Activated CD4-positive, alpha-beta T cell treated with anti-CD3 and anti-CD28 coated beads, Interleukin-2, Interleukin-6, amounts not matched to agents 100 ng/mL and 50 ng/mL, durations not matched to agents 16 hours and 8 hours (primary cell): ENCODE measurements at regions not wholly inside any gene's neighbourhood (a gene's known extent, or its start where the extent isn't known, plus 50 kb on each side); places are given as distances from the start of the nearest gene placed in this dataset.

Experiments used
- DNase-seq: peaks from one replicate; pipeline ENCODE4 v3.0.0-alpha.2; 2020

DNA sequence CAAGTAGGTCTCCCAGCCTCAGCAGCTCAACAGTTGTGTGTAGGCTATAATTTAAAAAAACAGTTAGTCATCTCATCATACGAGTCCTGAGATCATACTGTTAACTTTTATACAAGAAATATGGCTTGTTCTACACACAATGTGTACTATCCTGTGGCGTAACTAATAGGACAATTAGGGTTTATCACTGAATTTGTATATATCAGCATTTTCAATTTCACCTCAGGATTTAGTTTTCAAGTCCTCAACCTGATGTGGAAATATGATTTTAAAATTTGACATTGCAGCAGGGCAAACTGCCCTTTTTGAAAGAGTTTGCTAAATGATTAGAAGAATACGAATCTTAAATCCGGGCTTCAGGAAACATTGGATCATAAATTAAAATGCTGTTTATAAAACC, 237.2 kb upstream of the CTBP2 start:
- no peak for DNase-seq

DNA sequence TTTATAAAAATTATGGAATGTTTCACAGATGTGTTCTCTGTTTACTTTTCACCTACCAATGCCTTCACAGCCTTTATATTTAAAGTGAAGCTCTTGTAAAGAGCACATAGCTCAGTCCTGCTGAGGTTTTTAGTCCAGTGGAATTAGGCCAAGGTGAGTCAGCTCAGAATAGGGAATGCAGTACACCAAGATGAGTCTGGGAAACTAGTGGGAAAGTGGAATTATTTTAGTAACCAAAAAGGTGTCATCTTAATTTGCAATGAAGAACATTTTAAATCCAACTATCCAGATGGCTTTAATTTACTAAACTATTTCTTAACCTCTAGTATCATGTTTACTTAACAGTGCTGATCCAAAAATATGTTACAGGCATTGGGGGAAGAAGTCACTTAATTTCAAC, 236.3 kb upstream of the CTBP2 start:
- no peak for DNase-seq

DNA sequence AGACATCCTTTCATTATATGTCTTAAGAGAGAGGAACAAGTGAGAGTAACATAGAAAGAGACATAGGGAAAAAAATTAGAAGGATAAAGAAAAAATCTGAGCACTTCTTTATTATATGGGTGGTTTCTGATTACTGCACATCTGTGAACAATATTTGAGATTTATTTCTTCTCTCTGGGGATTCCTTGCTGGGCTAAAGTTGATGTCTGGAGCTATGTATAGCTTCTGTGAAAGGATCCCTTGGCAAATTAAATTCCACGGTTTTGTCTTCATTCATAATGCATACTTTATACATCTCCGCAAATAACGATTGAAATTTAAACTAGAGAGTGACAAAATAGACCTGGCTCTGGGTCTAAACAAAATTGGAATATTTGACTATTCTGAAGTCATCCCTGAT, 232.2 kb upstream of the CTBP2 start:
- no peak for DNase-seq

DNA sequence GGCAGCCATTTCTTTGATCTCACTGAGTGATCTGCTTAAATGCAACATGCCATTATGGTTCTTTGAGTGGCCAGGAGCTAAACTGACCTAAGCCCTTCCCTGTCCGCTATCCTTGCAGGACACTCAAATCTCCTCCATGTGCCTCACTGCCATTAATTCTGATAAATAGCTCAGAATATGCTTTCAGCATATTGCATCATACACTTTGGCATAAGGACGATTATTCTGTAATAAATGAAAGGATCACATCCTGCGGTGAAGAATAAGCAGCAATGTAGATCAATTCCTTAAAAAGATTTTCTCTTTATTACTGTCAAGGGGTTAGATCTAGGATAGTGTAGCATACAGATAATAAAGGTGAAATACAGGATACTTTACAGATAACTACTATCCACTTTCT, 231.8 kb upstream of the CTBP2 start:
- DNase-seq: no peak

DNA sequence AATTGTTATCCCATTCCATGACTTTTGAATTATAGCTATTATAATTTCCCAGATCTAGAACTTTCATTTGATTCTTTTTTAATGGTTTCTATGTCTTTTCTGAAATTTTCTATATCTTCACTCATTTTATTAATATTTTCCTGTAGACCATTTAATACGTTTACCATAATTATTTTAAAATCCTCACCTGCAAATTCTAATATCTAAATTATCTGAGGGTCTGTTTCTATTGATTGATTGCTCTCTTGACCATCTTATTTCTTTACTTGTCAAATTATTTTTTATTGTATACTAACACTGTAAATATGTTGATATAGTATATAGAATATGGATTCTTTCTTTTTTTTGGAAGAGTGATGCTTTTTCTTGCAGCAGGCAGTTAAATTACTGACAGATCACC, 229.3 kb upstream of the CTBP2 start:
- no peak for DNase-seq

DNA sequence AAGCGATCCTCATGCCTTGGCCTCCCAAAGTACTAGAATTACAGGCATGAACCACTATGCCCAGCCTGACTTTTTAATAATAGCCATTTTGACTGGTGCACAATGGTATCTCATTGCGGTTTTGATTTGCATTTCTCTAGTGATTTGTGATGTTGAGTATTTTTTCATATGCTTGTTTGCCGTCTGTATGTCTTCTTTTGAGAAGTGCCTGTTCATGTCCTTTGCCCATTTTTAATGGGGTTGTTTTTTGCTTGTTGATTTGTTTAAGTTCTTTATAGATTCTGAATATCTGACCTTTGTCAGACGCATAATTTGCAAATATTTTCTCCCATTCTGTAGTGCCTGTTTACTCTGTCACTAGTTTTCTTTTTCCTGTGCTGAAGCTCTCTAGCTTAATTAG, 219.2 kb upstream of the CTBP2 start:
- no peak for DNase-seq

DNA sequence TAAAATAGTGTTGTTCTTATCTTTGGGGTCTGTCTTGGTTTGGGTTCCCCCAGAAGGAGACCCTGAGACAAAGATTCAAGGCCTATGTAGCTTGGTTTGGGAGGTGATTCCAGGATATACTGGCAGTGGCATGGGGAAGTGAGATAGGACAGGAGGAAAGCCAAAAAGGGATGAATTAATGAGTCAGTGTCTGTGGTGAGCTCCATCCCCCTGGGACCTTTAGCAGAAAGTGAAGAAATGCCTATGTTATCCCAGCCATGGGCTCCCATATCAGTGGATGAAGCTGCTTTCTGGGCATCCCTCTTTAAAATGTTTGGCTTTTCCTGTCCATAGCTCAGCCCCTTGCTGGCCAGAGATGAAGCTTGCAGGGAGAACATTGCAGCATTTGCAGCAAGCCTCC, 217.0 kb upstream of the CTBP2 start:
- no peak for DNase-seq

DNA sequence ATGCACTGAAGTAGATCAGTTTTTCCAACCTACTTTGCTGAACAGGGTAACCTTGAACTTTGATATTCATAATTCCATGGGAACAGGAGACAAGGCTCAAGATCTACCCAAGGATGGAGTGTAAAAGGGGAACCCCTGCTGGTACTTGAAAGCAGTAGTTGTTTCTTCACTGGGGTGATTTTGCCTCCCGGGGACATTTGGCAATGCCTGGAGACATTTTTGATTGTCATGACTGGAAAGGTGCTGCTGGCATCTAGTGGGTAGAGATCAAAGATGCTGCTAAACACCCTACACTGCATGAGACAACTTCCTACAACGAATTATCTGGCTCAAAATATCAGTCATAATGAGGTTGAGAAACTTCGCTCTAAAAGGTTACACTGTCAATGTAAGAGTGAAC, 214.8 kb upstream of the CTBP2 start:
- DNase-seq: no peak

DNA sequence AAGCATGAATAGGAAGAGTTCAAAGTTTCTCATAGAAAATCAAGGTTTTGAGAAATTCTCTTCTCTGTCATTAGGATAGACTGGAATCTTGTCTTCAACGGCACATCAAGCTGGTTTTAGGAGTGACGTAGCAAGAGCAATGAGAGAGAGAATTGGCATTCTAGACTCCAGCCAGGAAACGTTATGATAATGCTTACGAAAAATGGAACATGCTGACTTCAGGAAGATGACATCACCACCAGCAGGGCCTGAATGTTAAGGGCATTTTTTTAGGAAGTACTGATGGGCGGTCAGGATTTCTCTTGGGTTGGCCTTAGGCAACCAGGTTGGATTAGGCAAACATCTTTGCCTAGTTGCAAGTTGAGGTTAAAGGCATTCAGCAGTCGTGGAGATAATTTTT, 213.2 kb upstream of the CTBP2 start:
- no peak for DNase-seq

DNA sequence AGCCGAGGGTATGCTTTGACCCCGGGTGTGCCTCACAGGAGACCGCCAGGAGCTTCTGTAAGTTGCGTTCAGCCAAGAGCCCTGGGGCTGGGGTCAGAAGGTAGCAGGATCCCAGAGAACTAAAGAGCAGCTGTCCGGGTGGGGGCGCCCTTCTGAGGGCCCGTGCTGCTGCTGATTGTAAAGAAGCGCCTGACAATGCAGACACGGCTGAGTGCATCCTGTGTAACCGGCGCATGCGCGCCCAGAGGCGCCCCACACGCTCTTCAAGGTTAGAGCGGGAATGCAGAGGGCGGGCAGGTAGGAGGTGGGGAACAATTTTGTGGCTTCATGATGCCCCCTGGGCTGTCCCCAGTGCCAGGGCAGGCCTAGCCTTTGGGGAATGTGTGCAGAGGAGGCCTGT, 210.2 kb upstream of the CTBP2 start:
- DNase-seq: no peak

DNA sequence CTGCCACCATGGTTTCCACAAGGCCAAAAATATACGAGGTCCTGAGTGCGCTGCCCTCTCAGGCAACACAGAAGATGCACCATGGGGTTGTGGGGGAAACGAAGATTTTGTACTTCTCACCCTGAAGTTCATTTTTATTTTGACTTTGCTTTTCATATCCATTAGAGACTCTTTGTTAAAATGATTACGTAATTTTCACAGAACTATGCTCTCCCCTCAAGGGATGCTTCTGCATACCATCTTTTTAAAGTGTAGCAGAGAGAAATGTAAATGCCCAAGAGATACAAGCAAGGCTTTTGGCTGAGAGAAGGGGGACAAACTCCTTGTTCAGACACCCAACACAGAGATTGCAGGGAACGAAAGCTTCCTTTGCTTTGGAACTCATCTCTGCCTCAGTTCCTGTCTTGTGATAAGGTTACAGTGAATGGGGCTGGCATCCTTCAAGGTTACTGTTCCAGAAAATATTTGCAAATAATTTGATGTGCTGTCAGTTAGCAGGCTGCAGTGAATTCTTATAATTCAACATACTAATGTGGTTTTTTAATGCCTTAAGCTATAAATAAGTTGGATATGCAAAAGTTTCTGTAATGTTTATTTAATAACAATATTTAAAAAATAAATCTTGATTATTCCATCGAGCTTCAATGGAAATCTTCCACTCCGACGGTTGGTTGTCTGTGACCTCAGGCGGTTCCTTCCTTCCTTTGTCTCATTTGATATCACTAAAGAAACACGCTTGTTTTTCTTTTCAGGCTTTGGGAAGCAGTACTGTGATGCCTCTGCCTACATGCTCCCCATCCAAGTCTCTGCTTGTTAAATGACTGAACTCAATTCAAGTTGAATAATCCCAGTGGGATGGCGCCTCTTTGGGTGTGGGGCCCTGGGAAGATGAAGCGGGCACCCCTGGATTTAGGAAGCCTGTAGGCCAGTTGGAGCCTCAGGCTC, 209.3 kb upstream of the CTBP2 start:
- no peak for DNase-seq

DNA sequence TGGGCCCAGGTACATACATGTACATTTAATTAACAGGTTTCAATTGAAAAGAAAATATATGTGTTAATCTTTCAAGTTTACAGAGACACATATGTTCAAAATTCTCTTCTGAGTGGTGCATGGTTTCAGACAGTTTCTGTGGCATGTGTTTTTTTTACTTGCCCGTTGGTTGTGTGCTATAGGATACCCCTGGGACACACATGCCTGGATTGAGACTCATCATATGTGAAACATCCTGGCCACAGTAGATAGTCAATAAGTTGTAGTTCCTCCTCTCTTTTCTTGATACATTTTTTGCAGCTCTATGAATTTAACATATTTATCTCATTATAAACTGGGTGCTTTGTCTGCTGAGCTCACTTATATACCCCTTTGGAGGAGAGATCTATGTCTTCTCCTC, 207.8 kb upstream of the CTBP2 start:
- no peak for DNase-seq

DNA sequence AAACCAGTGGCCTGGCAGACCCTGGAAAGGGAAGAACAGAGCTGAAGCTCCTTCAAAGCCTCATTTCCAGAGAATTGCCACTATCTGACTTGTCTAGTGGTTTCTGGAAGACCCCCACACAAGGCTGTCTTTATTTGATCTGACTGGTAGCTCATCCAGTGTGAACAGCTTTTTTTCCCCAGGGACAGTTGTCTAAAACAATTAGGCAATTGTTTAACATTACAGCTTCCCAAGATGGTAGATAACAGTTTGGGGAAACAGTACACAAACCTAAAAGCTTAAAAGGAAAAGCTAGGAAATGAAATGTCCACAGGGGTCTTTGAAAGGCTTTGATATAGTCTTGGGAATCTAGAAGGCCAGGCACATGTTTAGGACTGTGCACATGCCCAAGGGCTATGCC, 203.4 kb upstream of the CTBP2 start:
- no peak for DNase-seq

DNA sequence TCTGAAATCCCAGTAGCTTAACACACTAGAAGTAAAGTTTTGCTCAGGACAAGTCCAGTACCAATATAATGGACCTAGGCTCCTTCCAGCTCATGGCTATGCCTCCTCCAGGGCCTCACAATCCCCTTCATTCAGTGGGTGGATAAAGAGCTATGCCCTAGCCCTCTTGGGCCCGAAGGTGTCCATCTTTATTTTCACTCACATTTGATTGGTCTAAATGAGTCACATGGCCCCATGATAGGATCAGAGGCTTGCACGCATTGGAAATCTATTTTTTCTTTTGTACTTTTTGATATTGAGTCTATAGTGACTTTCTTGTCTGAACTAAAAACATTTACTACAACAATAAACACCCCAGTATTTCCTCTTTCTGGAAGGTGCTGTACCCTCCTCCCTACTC, 202.6 kb upstream of the CTBP2 start:
- DNase-seq: no peak

DNA sequence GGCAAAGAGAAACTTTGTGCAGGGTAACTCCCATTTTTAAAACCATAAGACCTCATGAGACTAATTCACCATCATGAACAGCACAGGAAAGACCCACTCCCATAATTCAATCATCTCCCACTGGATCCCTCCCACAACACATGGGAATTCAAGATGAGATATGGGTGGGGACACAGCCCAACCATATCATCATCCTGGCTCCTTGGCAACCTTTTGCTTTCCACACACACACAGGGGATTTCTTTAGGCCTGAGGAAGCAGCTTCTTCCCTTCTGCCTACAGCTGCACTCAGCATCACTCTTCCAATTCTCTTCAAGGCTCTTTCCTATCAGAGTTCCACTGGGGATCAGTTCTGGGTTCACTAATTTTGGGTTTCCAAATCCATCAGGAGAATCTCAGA, 199.0 kb upstream of the CTBP2 start:
- DNase-seq: no peak

DNA sequence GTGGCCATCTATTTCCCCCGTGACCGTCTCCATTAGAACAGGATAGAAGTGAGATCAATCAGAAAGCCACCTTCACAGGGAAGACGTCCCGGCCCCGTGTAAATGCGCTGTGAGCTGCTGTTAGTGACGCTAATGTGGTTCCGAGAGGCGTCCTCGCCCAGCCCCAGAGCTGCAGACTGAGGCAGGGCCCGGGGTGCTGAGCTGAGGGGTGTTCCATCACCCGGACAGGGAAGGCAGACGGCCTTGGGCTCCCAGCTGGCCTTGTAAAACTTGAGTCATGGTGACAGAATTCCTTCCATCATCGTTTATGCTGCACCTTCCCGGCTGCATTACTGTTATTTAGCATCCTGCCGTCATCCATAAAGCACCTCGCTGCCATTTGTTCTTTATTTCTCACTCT, 195.3 kb upstream of the CTBP2 start:
- DNase-seq: no peak

DNA sequence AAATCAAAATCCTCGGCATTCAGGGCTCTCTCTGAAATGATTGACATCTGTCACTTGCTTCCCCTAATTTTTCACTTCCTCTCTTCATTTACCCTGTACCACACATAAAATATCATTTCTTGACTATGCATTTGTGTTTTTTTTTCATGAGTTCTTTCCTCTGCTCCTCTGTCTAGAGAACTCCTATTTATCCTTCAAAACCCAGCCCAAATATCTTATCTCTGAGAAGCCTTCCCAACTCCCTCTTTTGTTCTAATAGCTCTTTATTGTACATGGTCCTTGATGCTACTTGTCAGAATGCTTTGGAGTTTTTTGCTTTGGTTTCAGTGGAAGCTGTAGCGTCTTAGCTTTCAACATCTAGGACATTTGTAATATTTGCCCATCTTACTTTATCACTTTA, 190.2 kb upstream of the CTBP2 start:
- no peak for DNase-seq

DNA sequence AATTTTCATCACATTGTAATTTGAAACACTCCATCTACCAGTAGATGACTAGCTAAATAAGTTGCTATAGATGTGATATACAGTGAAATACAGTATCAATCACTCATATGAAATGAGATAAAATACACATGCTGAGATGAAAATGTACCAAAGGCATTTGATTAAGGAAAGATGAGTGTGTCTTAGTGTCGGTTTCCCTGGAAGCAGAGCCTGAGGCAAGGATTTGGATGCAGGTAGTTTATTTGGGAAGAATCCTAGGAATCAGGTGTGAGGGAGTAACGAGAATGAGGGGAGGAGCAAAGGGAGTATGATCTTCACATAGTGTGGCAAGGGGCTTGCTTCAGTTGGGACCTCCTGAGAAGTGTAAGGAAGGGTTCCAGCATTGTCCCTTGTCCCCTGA, 188.2 kb upstream of the CTBP2 start:
- DNase-seq: no peak

DNA sequence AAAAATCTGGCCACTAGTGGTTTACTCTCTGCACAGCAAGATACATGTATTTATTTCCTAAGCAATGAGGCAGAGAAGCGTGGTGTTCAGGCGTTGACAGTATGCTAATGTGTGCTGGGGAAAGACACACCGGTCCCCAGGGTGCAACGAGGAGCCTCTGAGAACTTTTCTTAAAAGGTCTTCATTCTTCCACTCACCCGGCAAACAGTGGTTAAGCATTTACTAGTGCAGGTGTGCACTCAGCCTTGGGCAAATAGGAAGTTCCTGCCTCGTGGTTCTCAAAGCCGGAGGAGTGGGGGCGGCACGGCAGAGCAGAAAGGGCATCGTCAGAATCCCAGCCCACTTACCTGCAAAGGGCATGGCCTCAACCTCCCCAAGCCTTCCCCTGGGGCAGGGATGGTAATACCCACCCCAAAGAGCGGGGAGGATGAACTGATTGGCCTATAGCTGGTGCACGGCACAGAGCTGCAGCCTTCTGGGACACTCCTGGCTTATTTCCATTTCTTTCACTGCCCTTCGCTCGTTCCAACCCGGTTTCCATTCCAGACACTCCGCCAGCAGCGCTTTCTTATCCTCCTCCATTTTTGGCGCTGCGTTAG, 184.3 kb upstream of the CTBP2 start:
- no peak for DNase-seq

DNA sequence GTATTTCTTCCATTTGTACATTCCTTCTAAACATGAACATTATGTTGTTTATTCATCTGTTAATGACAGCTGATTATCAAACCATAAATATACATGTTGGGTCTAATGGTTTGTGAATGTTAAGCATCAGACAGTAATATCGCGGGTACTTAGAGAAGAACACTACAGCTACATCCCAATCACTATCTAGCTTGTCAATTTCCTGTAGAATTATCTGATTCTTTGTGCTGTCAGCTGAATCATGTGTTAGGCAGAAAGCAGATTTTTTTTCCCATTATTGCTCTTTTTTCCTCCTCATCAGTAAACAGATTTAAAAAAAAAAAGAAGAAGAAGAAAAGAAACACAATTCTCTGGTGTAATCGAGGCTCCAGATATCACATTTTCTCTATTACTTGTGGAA, 183.6 kb upstream of the CTBP2 start:
- DNase-seq: no peak

DNA sequence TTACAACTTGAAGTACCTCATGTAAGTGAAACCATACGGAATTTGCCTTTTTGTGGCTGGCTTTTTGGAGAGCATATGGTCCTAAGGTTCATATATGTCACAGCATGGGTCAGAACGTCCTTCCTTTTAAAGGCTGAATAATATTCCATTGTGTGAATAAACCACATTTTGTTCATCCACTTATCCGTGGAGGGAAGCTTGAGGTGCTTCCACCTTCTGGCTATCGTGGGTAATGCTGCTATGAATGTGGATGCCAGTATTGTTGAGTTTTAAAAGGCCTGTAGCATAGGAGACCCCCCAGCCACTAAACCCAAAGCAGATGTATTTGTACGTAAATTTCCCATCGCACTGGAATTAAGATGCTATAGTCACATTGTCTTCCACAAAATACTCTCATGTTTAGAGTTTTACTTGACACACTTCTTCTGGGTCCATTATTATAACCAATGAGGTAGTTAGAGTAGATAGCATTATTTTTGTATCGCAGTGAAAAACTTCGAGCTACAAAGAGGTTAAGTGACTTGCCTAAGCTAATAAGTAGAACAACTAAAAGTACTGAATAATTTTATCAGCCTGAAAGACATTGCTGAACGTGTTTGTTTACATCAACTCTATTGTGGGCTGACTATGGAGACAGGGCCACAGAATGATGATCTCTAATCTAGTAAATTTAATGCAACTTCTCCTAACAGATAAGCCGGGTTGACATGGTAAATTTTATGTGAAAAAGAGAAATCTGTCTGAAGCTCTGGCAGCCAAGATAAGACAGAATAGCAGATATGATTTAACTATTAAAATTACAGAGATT, 183.0 kb upstream of the CTBP2 start:
- peak; percentile 9 for DNase-seq

DNA sequence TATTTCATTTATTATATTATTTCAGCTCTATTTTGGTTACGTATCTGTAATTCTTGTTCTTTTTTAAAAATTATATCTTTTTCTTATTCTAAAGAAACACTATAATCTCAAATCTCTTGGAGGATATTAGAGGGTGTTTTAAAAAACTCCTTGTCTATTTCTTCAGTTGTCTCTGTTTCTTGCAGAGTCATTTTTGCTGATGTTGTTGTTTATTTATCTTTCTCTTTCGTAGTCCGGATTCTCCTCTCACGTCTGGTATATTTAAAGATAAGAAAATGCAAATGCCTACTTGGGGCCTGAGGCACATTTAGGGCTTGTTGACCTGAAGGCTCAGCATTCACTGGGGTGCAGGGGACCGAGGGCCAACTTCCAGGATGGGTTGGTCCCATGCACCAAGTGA, 181.2 kb upstream of the CTBP2 start:
- DNase-seq: no peak

DNA sequence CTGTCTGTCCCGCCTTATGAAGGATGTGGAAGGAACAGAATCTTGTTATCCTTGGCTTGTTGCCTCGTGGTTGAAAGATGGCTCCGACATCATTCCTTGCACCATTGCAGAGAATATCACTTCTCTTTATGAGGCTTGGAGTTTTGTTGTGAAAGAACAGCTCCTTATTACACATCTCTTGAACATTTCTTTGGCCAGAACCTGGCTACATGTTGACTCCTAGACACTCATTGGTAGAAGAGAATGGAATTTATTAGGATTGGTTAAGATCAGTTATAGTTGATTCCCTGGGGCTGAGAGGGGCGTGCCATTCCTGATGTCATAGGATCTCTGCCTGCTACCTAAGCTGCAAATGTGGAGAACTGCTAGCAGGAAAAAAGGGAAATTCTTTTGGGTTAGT, 180.5 kb upstream of the CTBP2 start:
- no peak for DNase-seq

DNA sequence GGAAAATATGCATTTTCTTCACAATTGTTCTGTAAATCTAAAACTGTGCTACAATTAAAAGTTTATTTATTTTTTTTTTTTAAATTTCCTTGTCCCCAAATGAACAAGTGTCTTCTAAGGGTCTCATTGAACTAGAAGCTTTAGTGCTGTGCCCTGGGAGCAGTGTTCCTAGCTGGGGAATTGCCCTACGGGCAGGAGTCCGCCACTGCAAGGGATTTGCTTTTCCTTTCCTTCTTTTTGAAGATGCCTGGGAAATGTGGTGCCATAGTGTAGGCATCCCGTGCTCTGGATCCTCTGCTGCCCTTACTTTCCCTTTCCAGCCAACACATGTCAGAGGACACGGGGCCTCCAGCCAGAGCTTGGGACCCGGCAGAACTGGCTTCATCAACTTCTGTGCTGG, 177.1 kb upstream of the CTBP2 start:
- no peak for DNase-seq
